Activated naive CD4-positive, alpha-beta T cell treated with anti-CD3 and anti-CD28 coated beads, Interleukin-2, amount 50 U/mL, for 72 hours (primary cell): ENCODE measurements at regions not wholly inside any gene's neighbourhood (a gene's known extent, or its start where the extent isn't known, plus 50 kb on each side); places are given as distances from the start of the nearest gene placed in this dataset.
A peak's percentile ranks its signal among the peaks of the same experiment; 100 is the strongest.
"Not testable (repeated sequence)": the region's sequence is repeated elsewhere in the genome, so short reads cannot be mapped to it uniquely, and the experiment has no call there.

Experiments used
- ATAC-seq, 2 donors: fragments of 150-1000 bp; cut with Tn5 transposase; 2 replicates each; pipeline ENCODE4 v1.10.0; 2021; ENCODE audit warnings: mild to moderate bottlenecking in 2 of 2, moderate library complexity in 2 of 2
- DNase-seq, 2 donors: peaks; one replicate each; pipeline ENCODE4 v3.0.0; 2021 to 2022; ENCODE audit warnings: low spot score in 2 of 2
- H3K27ac Mint-ChIP-seq, 2 donors: one replicate each; pipeline ENCODE4 v1.8.0; 2022; ENCODE audit warnings: mild to moderate bottlenecking in 2 of 2, mixed read lengths in 2 of 2
- H3K36me3 Mint-ChIP-seq, 2 donors: one replicate each; pipeline ENCODE4 v1.8.0; 2022; ENCODE audit warnings: mixed read lengths in 2 of 2
- H3K9me3 Mint-ChIP-seq, 2 donors: one replicate each; pipeline ENCODE4 v1.8.0; 2022; ENCODE audit warnings: mixed read lengths in 2 of 2

- ATAC-seq (no peak), DNase-seq (no peak)
- Mint-ChIP-seq H3K27ac (no peak overlapping the region), H3K36me3 (no peaks in the 10 kb centered on the region), H3K9me3 (no peaks in the 10 kb centered on the region)
Measured at GRCh38 chr18:64405161-64405560, 256.3 kb upstream of the LINC00305 start.

GRCh38 chr18:64403784-64404503, 255.1 kb upstream of the LINC00305 start:
- no peak for DNase-seq
- H3K9me3 Mint-ChIP-seq, result no peaks in the 10 kb centered on the region
- H3K27ac Mint-ChIP-seq, result no peak overlapping the region
- H3K36me3 Mint-ChIP-seq, result no peaks in the 10 kb centered on the region
- ATAC-seq, result no peak

GRCh38 chr18:64402636-64403035, 253.7 kb upstream of the LINC00305 start:
- Mint-ChIP-seq H3K9me3 (peaks cover 0 to 5% of the 10 kb centered on the region in 2 donors), H3K27ac (no peak overlapping the region), H3K36me3 (no peaks in the 10 kb centered on the region)
- DNase-seq (no peak), ATAC-seq (no peak)

- Mint-ChIP-seq H3K27ac (no peak overlapping the region), H3K36me3 (no peaks in the 10 kb centered on the region), H3K9me3 (peaks cover 3 to 5% of the 10 kb centered on the region in 2 donors)
- DNase-seq (no peak), ATAC-seq (no peak)
Measured at GRCh38 chr18:64401268-64402060, 252.6 kb upstream of the LINC00305 start.

- peaks cover 4 to 5% of the 10 kb centered on the region in 2 donors for H3K9me3 Mint-ChIP-seq
- H3K36me3 Mint-ChIP-seq, result no peaks in the 10 kb centered on the region
- no peak for ATAC-seq
- no peak for DNase-seq
- H3K27ac Mint-ChIP-seq, result no peak overlapping the region
Measured at GRCh38 chr18:64399566-64399965, 250.7 kb upstream of the LINC00305 start.

- peaks cover 4 to 5% of the 10 kb centered on the region in 2 donors for H3K9me3 Mint-ChIP-seq
- no peaks in the 10 kb centered on the region for H3K36me3 Mint-ChIP-seq
- ATAC-seq, result no peak
- H3K27ac Mint-ChIP-seq, result no peak overlapping the region
- no peak for DNase-seq
Measured at GRCh38 chr18:64398320-64398719, 249.4 kb upstream of the LINC00305 start.

GRCh38 chr18:64392202-64392601, 243.3 kb upstream of the LINC00305 start:
- Mint-ChIP-seq H3K9me3 (peaks cover 0 to 11% of the 10 kb centered on the region in 2 donors), H3K27ac (no peak overlapping the region), H3K36me3 (no peaks in the 10 kb centered on the region)
- DNase-seq, result no peak
- no peak for ATAC-seq

- Mint-ChIP-seq H3K27ac (no peak overlapping the region), H3K36me3 (no peaks in the 10 kb centered on the region), H3K9me3 (peaks cover 4 to 10% of the 10 kb centered on the region in 2 donors)
- ATAC-seq (no peak), DNase-seq (no peak)
Measured at GRCh38 chr18:64384101-64384500, 235.2 kb upstream of the LINC00305 start.

- H3K9me3 Mint-ChIP-seq, result peaks cover 18 to 23% of the 10 kb centered on the region in 2 donors
- DNase-seq, result no peak
- no peak for ATAC-seq
- H3K36me3 Mint-ChIP-seq, result no peaks in the 10 kb centered on the region
- no peak overlapping the region for H3K27ac Mint-ChIP-seq
Measured at GRCh38 chr18:64380117-64380516, 231.2 kb upstream of the LINC00305 start.

- Mint-ChIP-seq H3K9me3 (peaks cover 18 to 23% of the 10 kb centered on the region in 2 donors), H3K27ac (no peak overlapping the region), H3K36me3 (no peaks in the 10 kb centered on the region)
- ATAC-seq (no peak), DNase-seq (no peak)
Measured at GRCh38 chr18:64379662-64380061, 230.8 kb upstream of the LINC00305 start.

- no peaks in the 10 kb centered on the region for H3K36me3 Mint-ChIP-seq
- no peak overlapping the region for H3K27ac Mint-ChIP-seq
- peaks cover 15 to 27% of the 10 kb centered on the region in 2 donors for H3K9me3 Mint-ChIP-seq
- DNase-seq (no peak), ATAC-seq (no peak)
Measured at GRCh38 chr18:64377446-64377845, 228.6 kb upstream of the LINC00305 start.

GRCh38 chr18:64372850-64373249, 224.0 kb upstream of the LINC00305 start:
- DNase-seq, result no peak
- Mint-ChIP-seq H3K36me3 (no peaks in the 10 kb centered on the region), H3K27ac (no peak overlapping the region)

GRCh38 chr18:64369830-64370440, 221.0 kb upstream of the LINC00305 start:
- not testable (repeated sequence) for H3K27ac Mint-ChIP-seq, H3K36me3 Mint-ChIP-seq, DNase-seq, ATAC-seq
- peaks cover 16 to 18% of the 10 kb centered on the region in 2 donors for H3K9me3 Mint-ChIP-seq

More at GRCh38 chr18:64372850-64373249, 224.0 kb upstream of the LINC00305 start:
- peaks cover 21 to 24% of the 10 kb centered on the region in 2 donors for H3K9me3 Mint-ChIP-seq
- no peak for ATAC-seq

- Mint-ChIP-seq H3K36me3 (peaks cover 0 to 5% of the 10 kb centered on the region in 2 donors), H3K9me3 (peaks cover 20 to 25% of the 10 kb centered on the region in 2 donors), H3K27ac (no peak overlapping the region)
- ATAC-seq (peak in 1 of 2 donors; percentile 49), DNase-seq (no peak)
Measured at GRCh38 chr18:64365106-64365505, 216.2 kb upstream of the LINC00305 start.

- no peaks in the 10 kb centered on the region for H3K36me3 Mint-ChIP-seq
- H3K27ac Mint-ChIP-seq, result no peak overlapping the region
- peaks cover 4% of the 10 kb centered on the region in 2 donors for H3K9me3 Mint-ChIP-seq
- no peak for ATAC-seq
- no peak for DNase-seq
Measured at GRCh38 chr18:64337673-64338072, 188.8 kb upstream of the LINC00305 start.

GRCh38 chr18:64337018-64337417, 188.1 kb upstream of the LINC00305 start:
- peaks cover 4% of the 10 kb centered on the region in 2 donors for H3K9me3 Mint-ChIP-seq
- H3K36me3 Mint-ChIP-seq, result no peaks in the 10 kb centered on the region
- H3K27ac Mint-ChIP-seq, result no peak overlapping the region
- no peak for DNase-seq
- no peak for ATAC-seq

GRCh38 chr18:64334748-64335147, 185.9 kb upstream of the LINC00305 start:
- Mint-ChIP-seq H3K27ac (no peak overlapping the region), H3K9me3 (peaks cover 4 to 13% of the 10 kb centered on the region in 2 donors), H3K36me3 (no peaks in the 10 kb centered on the region)
- DNase-seq, result no peak
- ATAC-seq, result no peak
